Heart left ventricle (tissue), 16 donors: ENCODE measurements at regions not wholly inside any gene's neighbourhood (a gene's known extent, or its start where the extent isn't known, plus 50 kb on each side); places are given as distances from the start of the nearest gene placed in this dataset.
"Not testable (repeated sequence)": the region's sequence is repeated elsewhere in the genome, so short reads cannot be mapped to it uniquely, and the experiment has no call there.

ENCODE experiments used
- ATAC-seq, 4 donors: fragments of 200-7000 bp; cut with Tn5 transposase; one replicate each; pipeline ENCODE4 v1.9.1; 2020 to 2022; ENCODE audit warnings: moderate library complexity in 4 of 4, mild to moderate bottlenecking in 3 of 4, moderate number of reproducible peaks in 1 of 4
- DNase-seq, 5 donors: peaks; one replicate each; pipeline ENCODE4 v3.0.0-alpha.2; 2020
- H3K27ac ChIP-seq, 12 donors: fragments of 200-600 bp; sonication (generic) in 4 of 12; one replicate each; pipeline versions ENCODE4 v1.5.0 to v1.8.0; 2016 to 2022; ENCODE audit warnings: mild to moderate bottlenecking in 2 of 12
- H3K27me3 ChIP-seq, 9 donors: fragments of 200-600 bp; sonication (generic) in 2 of 9; one replicate each; pipeline versions ENCODE4 v1.5.1 to v1.8.0; 2016 to 2022; ENCODE audit warnings: mild to moderate bottlenecking in 3 of 9
- H3K36me3 ChIP-seq, 9 donors: fragments of 200-600 bp; sonication (generic) in 2 of 9; one replicate each; pipeline versions ENCODE4 v1.5.0 to v1.8.0; 2018 to 2022; ENCODE audit warnings: mild to moderate bottlenecking in 2 of 9
- H3K4me1 ChIP-seq, 12 donors: fragments of 200-600 bp; sonication (generic) in 4 of 12; one replicate each; pipeline versions ENCODE4 v1.5.0 to v1.8.0; 2016 to 2022; ENCODE audit warnings: mild to moderate bottlenecking in 3 of 12
- H3K4me3 ChIP-seq, 12 donors: fragments of 200-600 bp; sonication (generic) in 4 of 12; one replicate each; pipeline versions ENCODE4 v1.5.0 to v1.8.0; 2017 to 2022; ENCODE audit warnings: mild to moderate bottlenecking in 9 of 12, moderate library complexity in 4 of 12
- H3K9me3 ChIP-seq, 12 donors: fragments of 200-600 bp; sonication (generic) in 4 of 12; one replicate each; pipeline versions ENCODE4 v1.5.0 to v1.8.0; 2016 to 2022; ENCODE audit warnings: mild to moderate bottlenecking in 1 of 12
- POLR2A ChIP-seq, 2 donors: fragments of 450-650 bp; IDR thresholded peaks; one replicate each; pipeline ENCODE4 v1.6.1; 2017; ENCODE audit warnings: antibody characterized with exemption in 2 of 2, mild to moderate bottlenecking in 2 of 2, moderate library complexity in 2 of 2
- WGBS, 4 donors: extraction: QIAGEN DNeasy Blood & Tissue Kit in 2 of 4; methylation state at CpG; one replicate each; pipeline versions ENCODE4 v1.1.5 to v1.1.7; 2013 to 2018; 5-methylcytosine and 5-hydroxymethylcytosine counted together
- intact Hi-C, 10 donors: fragments of 100-400 bp; cut with DNase I; formaldehyde crosslinking; loops; one replicate each; pipeline versions ENCODE4 v1.11.1 to v1.14.2; 2022
- TF ChIP-seq, protein P1 (sequence below), 12 donors: fragments of 200-600 bp; sonication (generic) in 4 of 12; IDR thresholded peaks; one replicate each; pipeline versions ENCODE4 v1.5.0 to v1.8.0; 2018 to 2022; ENCODE audit warnings: antibody characterized with exemption in 12 of 12, mild to moderate bottlenecking in 5 of 12
- donor health status: ischemic (EF 13 %, LVEDD 7.1; RV severe dilation, severe dysfunction).
- donor health status: healthy with polysubstance abuse.
- donor health status: DM: no; HTN: yes; CAD: no.
- donor health status: DM: no; HTN: no; CAD: no.
- donor health status: ischemic (EF 25% LVEDD 6.9; RV normal size, moderate dysfunction).
- donor health status: ischemic (EF 25% LVEDD 5.7; RV mildly dilated, moderate dysfunction).
- donor health status: healthy.
- donor health status: DM: yes; HTN: yes; CAD: no.
- donor health status: ischemic (EF 35%, LVEDD 5.7; RV mildly dilated, moderate dysfunction).
- donor health status: nonischemic (EF 11% LVEDD 7.7; RV severe dilation, severe dysfunction).
- donor health status: DM: yes; HTN: yes; CAD: no.
- donor health status: PGD.
- donor health status: ischemic (EF 29% LVEDD 5.4; RV normal size, mild dysfunction).
- donor health status: nonischemic (EF 23%, LVEDD 6.1; RV moderate dilation, normal function).

DNA sequence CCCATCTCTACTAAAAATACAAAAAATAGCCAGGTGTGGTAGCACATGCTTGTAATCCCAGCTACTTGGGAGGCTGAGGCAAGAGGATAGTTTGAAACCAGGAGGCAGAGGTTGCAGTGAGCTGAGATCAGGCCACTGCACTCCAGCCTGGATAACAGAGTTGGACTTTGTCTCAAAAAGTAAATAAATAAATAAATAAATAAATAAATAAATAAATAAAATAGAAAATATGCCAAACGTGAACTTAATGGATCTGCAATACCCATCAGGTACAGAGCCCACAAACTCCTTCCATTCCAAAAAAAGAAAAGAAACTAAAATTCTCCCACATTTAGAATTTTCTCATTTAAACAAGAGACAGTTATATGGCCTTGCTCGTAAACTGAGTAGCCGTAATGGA, 702.7 kb downstream of the CDH18 start:
- DNase-seq (no peak), ATAC-seq (no peak)
- Histone ChIP-seq H3K4me3 (no peak overlapping the region), H3K27ac (no peak overlapping the region), H3K4me1 (no peaks in the 10 kb centered on the region), H3K36me3 (no peaks in the 10 kb centered on the region), H3K9me3 (peaks cover 0 to 16% (median 5%) of the 10 kb centered on the region in 12 donors), H3K27me3 (no peaks in the 10 kb centered on the region)
- TF ChIP-seq POLR2A (IDR thresholded peaks at IDR 0.05), result no peak
- TF ChIP-seq, protein P1, sequence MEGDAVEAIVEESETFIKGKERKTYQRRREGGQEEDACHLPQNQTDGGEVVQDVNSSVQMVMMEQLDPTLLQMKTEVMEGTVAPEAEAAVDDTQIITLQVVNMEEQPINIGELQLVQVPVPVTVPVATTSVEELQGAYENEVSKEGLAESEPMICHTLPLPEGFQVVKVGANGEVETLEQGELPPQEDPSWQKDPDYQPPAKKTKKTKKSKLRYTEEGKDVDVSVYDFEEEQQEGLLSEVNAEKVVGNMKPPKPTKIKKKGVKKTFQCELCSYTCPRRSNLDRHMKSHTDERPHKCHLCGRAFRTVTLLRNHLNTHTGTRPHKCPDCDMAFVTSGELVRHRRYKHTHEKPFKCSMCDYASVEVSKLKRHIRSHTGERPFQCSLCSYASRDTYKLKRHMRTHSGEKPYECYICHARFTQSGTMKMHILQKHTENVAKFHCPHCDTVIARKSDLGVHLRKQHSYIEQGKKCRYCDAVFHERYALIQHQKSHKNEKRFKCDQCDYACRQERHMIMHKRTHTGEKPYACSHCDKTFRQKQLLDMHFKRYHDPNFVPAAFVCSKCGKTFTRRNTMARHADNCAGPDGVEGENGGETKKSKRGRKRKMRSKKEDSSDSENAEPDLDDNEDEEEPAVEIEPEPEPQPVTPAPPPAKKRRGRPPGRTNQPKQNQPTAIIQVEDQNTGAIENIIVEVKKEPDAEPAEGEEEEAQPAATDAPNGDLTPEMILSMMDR (IDR thresholded peaks at IDR 0.05), result no peak
- 89 to 93% (median 91%) methylated on average over 3 of the region's 3 CpGs for WGBS, 4 donors
- intact Hi-C loops, result no loop called here

DNA sequence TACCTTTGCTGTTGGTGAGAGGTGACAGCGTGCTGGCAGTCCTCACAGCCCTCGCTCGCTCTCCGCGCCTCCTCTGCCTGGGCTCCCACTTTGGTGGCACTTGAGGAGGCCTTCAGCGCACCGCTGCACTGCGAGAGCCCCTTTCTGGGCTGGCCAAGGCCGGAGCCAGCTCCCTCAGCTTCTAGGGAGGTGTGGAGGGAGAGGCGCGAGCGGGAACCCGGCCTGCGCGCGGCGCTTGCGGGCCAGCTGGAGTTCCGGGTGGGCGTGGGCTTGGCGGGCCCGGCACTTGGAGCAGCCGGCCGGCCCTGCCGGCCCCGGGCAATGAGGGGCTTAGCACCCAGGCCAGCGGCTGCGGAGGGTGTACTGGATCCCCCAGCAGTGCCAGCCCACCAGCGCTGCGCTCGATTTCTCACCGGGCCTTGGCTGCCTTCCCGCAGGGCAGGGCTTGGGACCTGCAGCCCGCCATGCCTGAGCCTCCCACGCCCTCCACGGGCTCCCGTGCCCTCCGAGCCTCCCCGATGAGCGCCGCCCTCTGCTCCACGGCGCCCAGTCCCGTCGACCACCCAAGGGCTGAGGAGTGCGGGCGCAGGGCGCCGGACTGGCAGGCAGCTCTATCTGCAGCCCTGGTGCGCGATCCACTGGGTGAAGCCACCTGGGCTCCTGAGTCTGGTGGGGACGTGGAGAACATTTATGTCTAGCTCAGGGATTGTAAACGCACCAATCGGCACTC, 700.3 kb downstream of the CDH18 start:
- WGBS, 4 donors, result 90 to 94% (median 92%) methylated on average over 18 to 54 of the region's 54 CpGs
- H3K27me3 ChIP-seq, H3K36me3 ChIP-seq, H3K27ac ChIP-seq, intact Hi-C loops, H3K4me3 ChIP-seq, DNase-seq, H3K4me1 ChIP-seq, ATAC-seq: not testable (repeated sequence)
- peaks cover 0 to 16% (median 5%) of the 10 kb centered on the region in 12 donors for H3K9me3 ChIP-seq

DNA sequence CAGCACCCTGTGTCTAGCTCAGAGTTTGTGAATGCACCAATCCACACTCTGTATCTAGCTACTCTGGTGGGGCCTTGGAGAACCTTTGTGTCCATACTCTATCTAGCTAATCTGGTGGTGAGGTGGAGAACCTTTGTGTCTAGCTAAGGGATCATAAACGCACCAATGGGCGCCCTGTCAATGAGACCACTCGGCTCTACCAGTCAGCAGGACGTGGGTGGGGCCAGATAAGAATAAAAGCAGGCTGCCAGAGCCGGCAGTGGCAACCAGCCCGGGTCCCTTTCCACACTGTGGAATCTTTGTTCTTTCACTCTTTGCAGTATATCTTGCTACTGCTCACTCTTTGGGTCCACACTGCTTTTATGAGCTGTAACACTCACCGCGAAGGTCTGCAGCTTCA, 699.7 kb downstream of the CDH18 start:
- H3K36me3 ChIP-seq, H3K4me3 ChIP-seq, H3K27ac ChIP-seq, ATAC-seq, H3K4me1 ChIP-seq, H3K27me3 ChIP-seq, DNase-seq, intact Hi-C loops: not testable (repeated sequence)
- WGBS, 4 donors, result 82 to 90% (median 85%) methylated on average over 8 of the region's 8 CpGs
- peaks cover 0 to 16% (median 5%) of the 10 kb centered on the region in 12 donors for H3K9me3 ChIP-seq

DNA sequence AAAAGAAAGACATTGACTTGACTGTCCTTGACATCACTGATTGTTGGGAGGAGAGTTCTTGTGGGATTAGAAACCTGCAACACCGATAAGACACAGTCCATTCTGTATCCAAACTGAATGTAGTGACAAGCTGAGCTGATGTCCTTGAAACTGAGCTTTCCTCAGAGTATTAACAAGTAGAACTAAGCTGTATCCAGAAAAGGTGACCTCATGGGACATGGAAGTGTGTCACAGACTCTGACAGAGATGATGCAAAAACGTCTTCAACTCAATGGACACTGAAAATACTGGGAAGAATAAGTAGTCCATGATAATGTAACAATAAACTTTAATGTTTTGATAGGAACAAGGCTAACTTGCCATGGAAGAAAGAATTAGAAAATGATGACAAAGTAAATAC, 690.1 kb downstream of the CDH18 start:
- Histone ChIP-seq H3K9me3 (peaks cover 0 to 5% (median 0%) of the 10 kb centered on the region in 12 donors), H3K4me3 (no peak overlapping the region), H3K4me1 (no peaks in the 10 kb centered on the region), H3K27ac (no peak overlapping the region), H3K27me3 (no peaks in the 10 kb centered on the region), H3K36me3 (no peaks in the 10 kb centered on the region)
- ATAC-seq, result no peak
- TF ChIP-seq, protein P1 (IDR thresholded peaks at IDR 0.05), result no peak
- no peak for TF ChIP-seq POLR2A (IDR thresholded peaks at IDR 0.05)
- WGBS, 4 donors, result 26 to 58% (median 38%) methylated on average over 2 of the region's 2 CpGs
- intact Hi-C loops, result no loop called here
- no peak for DNase-seq

DNA sequence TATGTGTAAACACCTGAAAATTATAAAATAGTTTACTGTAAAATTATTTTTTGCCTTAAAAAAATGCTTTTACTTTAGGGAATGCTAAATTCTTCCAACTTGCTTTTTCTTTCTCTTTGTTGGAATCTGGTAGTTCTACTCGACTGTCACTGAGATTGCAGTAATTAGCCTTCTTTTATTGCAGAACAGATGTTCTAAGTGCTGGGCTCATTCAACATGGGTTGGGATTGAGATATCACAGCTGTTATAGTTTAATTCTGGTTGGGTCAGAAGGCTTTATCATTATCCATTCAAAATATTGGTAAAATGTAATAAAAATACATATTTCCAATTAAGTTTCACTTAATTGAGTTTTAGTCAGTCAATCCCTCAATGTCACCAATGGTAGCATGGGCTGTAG, 686.7 kb downstream of the CDH18 start:
- DNase-seq, result no peak
- WGBS, 4 donors, result 19 to 60% (median 56%) methylated on average over 1 of the region's 1 CpG
- ATAC-seq, result no peak
- Histone ChIP-seq H3K36me3 (no peaks in the 10 kb centered on the region), H3K9me3 (peaks cover 0 to 4% (median 0%) of the 10 kb centered on the region in 12 donors), H3K27ac (no peak overlapping the region), H3K27me3 (no peaks in the 10 kb centered on the region), H3K4me1 (no peaks in the 10 kb centered on the region), H3K4me3 (no peak overlapping the region)
- TF ChIP-seq, protein P1 (IDR thresholded peaks at IDR 0.05), result no peak
- TF ChIP-seq POLR2A (IDR thresholded peaks at IDR 0.05), result no peak
- intact Hi-C loops, result no loop called here
